HepG2 (cell line): ENCODE measurements at regions not wholly inside any gene's neighbourhood (a gene's known extent, or its start where the extent isn't known, plus 50 kb on each side); places are given as distances from the start of the nearest gene placed in this dataset.

Source experiments
- ATAC-seq: fragments of 200-7000 bp; cut with Tn5 transposase; 3 replicates; pipeline ENCODE4 v1.9.1; 2020; ENCODE audit warnings: mild to moderate bottlenecking, moderate library complexity
- BruUV-seq: library from RNA; stranded (reverse); fragments of 400-500 nt; replicated peaks from 2 replicates; lab custom pipeline; 2021; lab: Mats Ljungman, UMichigan
- CTCF ChIA-PET: fragments of 300-600 bp; formaldehyde crosslinking; extraction: SDS; loops from one replicate; lab custom pipeline; 2021; ENCODE audit warnings: low total read pairs, inconsistent platforms, low intra/inter-chr PET ratio; lab: Yijun Ruan, JAX
- POLR2A ChIA-PET: fragments of 350-600 bp; sonication (Branson Sonifier 250); formaldehyde crosslinking; loops from one replicate; lab custom pipeline; 2020; ENCODE audit warnings: antibody characterized with exemption, inconsistent platforms; lab: Yijun Ruan, JAX
- DNase-seq: peaks from one replicate; pipeline ENCODE4 v3.0.0-alpha.2; 2015; ENCODE audit warnings: low spot score
- FAIRE-seq: peaks from 3 replicates; lab custom pipeline; 2011; peaks lifted over from hg19 to GRCh38; lab: Jason Lieb, UNC
- H2AFZ ChIP-seq: one replicate; pipeline ENCODE4 v1.6.1; 2011; ENCODE audit warnings: low read length, inconsistent platforms
- H3K27ac ChIP-seq: fragments of 300-600 bp; 3 replicates; pipeline ENCODE4 v1.8.0; 2011; ENCODE audit warnings: mixed run types, mild to moderate bottlenecking, mixed read lengths, low read length, inconsistent platforms; ENCODE audit not compliant: insufficient read depth; ENCODE audit errors: extremely low read length
- H3K27me3 ChIP-seq, 2 experiments: fragments of 200-600 bp in 1 of 2; 2 replicates in 1 of 2; 3 replicates in 1 of 2; pipeline versions ENCODE4 v1.6.0 to v1.8.0; 2011; ENCODE audit warnings: low read length in 2 of 2, mild to moderate bottlenecking in 2 of 2, moderate library complexity in 2 of 2, inconsistent platforms in 1 of 2; ENCODE audit not compliant: insufficient read depth in 2 of 2, control insufficient read depth in 1 of 2
- H3K36me3 ChIP-seq, 2 experiments: fragments of 200-600 bp in 1 of 2; replicated peaks in 1 of 2; 2 replicates in 1 of 2; 3 replicates in 1 of 2; pipeline versions ENCODE4 v1.5.1 to v1.8.0; 2011; ENCODE audit warnings: low read length in 2 of 2, inconsistent platforms in 1 of 2; ENCODE audit not compliant: insufficient read depth in 2 of 2, control insufficient read depth in 1 of 2
- H3K4me1 ChIP-seq: 2 replicates; pipeline ENCODE4 v1.5.1; 2012; ENCODE audit warnings: low read length, inconsistent platforms; ENCODE audit not compliant: insufficient read depth
- H3K4me2 ChIP-seq: 2 replicates; pipeline ENCODE4 v1.6.0; 2011; ENCODE audit warnings: low read depth, low read length, inconsistent platforms
- H3K4me3 ChIP-seq, 3 experiments: fragments of 200-600 bp in 1 of 3; sonication (generic), shearing (Covaris generic) in 1 of 3; replicated peaks in 1 of 3; 2 replicates each; pipeline ENCODE4 v1.5.1; 2011 to 2016; ENCODE audit warnings: low read length in 3 of 3, inconsistent platforms in 2 of 3, low read depth in 2 of 3, mild to moderate bottlenecking in 2 of 3, control low read depth in 1 of 3, mixed read lengths in 1 of 3; ENCODE audit not compliant: insufficient read depth in 1 of 3
- H3K79me2 ChIP-seq: one replicate; pipeline ENCODE4 v1.6.1; 2011; ENCODE audit warnings: low read length, inconsistent platforms; ENCODE audit not compliant: insufficient read depth
- H3K9ac ChIP-seq: 2 replicates; pipeline ENCODE4 v1.6.0; 2011; ENCODE audit warnings: mild to moderate bottlenecking, low read depth, low read length, inconsistent platforms; ENCODE audit not compliant: insufficient read depth
- H3K9me3 ChIP-seq: 2 replicates; pipeline ENCODE4 v1.5.1; 2012; ENCODE audit warnings: mild to moderate bottlenecking, low read length
- H4K20me1 ChIP-seq: 2 replicates; pipeline ENCODE4 v1.6.0; 2011; ENCODE audit warnings: inconsistent platforms, mild to moderate bottlenecking, low read length, moderate library complexity; ENCODE audit not compliant: insufficient read depth
- ATAD3A ChIP-seq: sonication (generic); formaldehyde crosslinking; IDR thresholded peaks from 2 replicates; pipeline ENCODE4 v1.4.0; 2020; ENCODE audit warnings: missing genetic modification reagents
- CHD2 ChIP-seq: IDR thresholded peaks from 2 replicates; pipeline ENCODE4 v1.6.1; 2011; ENCODE audit warnings: low read depth, low read length, improper control_type of control experiment
- JDP2 ChIP-seq: sonication (generic); formaldehyde crosslinking; IDR thresholded peaks from 2 replicates; pipeline ENCODE4 v1.8.1; 2022; ENCODE audit warnings: missing genetic modification reagents, borderline replicate concordance
- NFKB2 ChIP-seq: sonication (generic); formaldehyde crosslinking; IDR thresholded peaks from 2 replicates; pipeline ENCODE4 v1.4.0; 2020; ENCODE audit warnings: missing genetic modification reagents, borderline replicate concordance
- RAD21 ChIP-seq: fragments of 450-650 bp; formaldehyde crosslinking; IDR thresholded peaks from 2 replicates; pipeline ENCODE4 v1.5.0; 2020; ENCODE audit warnings: mild to moderate bottlenecking
- TBL1XR1 ChIP-seq: fragments of 150-350 bp; IDR thresholded peaks from 2 replicates; pipeline ENCODE4 v1.6.1; 2014; ENCODE audit warnings: borderline replicate concordance, low read length; ENCODE audit not compliant: partially characterized antibody
- ZFY ChIP-seq: sonication (generic); formaldehyde crosslinking; IDR thresholded peaks from 2 replicates; pipeline ENCODE4 v1.4.0; 2020; ENCODE audit warnings: missing genetic modification reagents
- ZNF773 ChIP-seq: sonication (generic); formaldehyde crosslinking; IDR thresholded peaks from 2 replicates; pipeline ENCODE4 v1.4.0; 2020; ENCODE audit warnings: missing genetic modification reagents, borderline replicate concordance
- WGBS: methylation state at CpG from one replicate; pipeline ENCODE4 v1.1.6; 2017; ENCODE audit warnings: low lambda C conversion rate; 5-methylcytosine and 5-hydroxymethylcytosine counted together
- in situ Hi-C: cut with HindIII; loops from 2 replicates; pipeline ENCODE4 v1.10.0; 2017; ENCODE audit warnings: low pct_unique_long_range_greater_than_20kb; ENCODE audit not compliant: extremely low pct_ligation_motif_present
- intact Hi-C: fragments of 100-400 bp; cut with micrococcal nuclease; formaldehyde crosslinking; loops from one replicate; pipeline ENCODE4 v1.10.0; 2022; ENCODE audit not compliant: unreplicated experiment
- TF ChIP-seq, protein P1 (sequence below): sonication (generic); formaldehyde crosslinking; conservative IDR thresholded peaks from 2 replicates; pipeline ENCODE4 v1.8.1; 2023; ENCODE audit warnings: missing genetic modification reagents
- TF ChIP-seq, protein P2 (sequence below): IDR thresholded peaks from 2 replicates; pipeline ENCODE4 v1.6.1; 2012; ENCODE audit warnings: inconsistent platforms
- TF ChIP-seq, protein P3 (sequence below): sonication (generic); formaldehyde crosslinking; IDR thresholded peaks from 2 replicates; pipeline ENCODE4 v1.5.0; 2020; ENCODE audit warnings: mild to moderate bottlenecking, missing genetic modification reagents, borderline replicate concordance

DNA sequence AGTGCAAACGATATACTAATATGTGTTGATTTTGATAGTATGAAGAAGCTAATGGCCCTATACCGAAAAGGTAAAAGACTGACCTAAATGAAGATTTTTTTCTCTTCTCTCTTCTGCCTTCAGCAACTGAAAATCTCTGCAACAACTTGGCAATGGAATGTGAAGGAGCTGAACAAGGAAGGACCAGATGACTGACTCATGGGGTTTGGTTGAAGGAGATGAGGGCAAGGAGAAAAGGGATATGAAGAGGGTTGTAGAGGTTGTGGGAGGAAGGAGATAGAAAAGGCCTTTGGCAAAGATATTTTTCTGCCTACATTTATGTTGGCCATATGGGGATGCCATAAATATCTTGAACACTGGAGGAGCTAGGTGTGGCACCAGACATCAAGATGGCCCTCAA lies 129.7 kb upstream of the CHD1 start (continued):
- TF ChIP-seq TBL1XR1: no peak
- TF ChIP-seq, protein P1, sequence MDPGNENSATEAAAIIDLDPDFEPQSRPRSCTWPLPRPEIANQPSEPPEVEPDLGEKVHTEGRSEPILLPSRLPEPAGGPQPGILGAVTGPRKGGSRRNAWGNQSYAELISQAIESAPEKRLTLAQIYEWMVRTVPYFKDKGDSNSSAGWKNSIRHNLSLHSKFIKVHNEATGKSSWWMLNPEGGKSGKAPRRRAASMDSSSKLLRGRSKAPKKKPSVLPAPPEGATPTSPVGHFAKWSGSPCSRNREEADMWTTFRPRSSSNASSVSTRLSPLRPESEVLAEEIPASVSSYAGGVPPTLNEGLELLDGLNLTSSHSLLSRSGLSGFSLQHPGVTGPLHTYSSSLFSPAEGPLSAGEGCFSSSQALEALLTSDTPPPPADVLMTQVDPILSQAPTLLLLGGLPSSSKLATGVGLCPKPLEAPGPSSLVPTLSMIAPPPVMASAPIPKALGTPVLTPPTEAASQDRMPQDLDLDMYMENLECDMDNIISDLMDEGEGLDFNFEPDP (CRISPR knock-in tag): no peak
- no peak for TF ChIP-seq ZNF773 (CRISPR knock-in tag)
- TF ChIP-seq, all 625 proteins: peak for 0

DNA sequence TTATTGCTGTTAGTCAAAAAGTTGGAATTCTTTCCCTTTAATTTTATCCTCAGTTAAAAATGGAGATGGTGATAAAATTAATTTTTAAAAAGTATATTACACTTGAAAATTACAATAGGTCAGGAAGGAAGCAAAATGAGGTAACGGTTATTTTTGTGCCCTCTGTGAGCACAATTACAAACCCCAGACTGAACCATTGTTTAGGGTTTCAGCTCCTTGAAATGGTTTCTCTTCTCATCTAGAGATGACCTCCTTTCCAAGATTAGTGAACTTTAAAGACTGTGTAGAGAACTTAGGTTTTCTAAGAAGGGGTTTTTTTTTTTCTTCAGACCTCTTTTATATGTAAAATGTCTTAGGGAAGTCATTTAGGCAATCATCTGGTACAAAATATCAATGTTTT lies 126.2 kb upstream of the CHD1 start:
- no peaks in the 10 kb centered on the region for H3K9me3 ChIP-seq
- no peaks in the 10 kb centered on the region for H4K20me1 ChIP-seq
- no peak overlapping the region for H3K27ac ChIP-seq
- in situ Hi-C loops: no loop called here
- H3K4me1 ChIP-seq: peaks cover 9% of the 10 kb centered on the region
- no peak for ATAC-seq
- H3K79me2 ChIP-seq: no peaks in the 10 kb centered on the region
- intact Hi-C loops: no loop called here
- ChIA-PET POLR2A (no interaction called here), CTCF (no interaction called here)
- no TSS peak for BruUV-seq
- no peak overlapping the region for H3K4me3 ChIP-seq
- FAIRE-seq: no peak
- H3K9ac ChIP-seq: no peak overlapping the region
- no peaks in the 10 kb centered on the region for H3K27me3 ChIP-seq
- no peaks in the 10 kb centered on the region for H3K36me3 ChIP-seq
- H2AFZ ChIP-seq: no peak overlapping the region
- 56% methylated on average over 1 of the region's 1 CpG for WGBS
- DNase-seq: no peak
- H3K4me2 ChIP-seq: no peak overlapping the region
- TF ChIP-seq JDP2 (CRISPR knock-in tag): no peak
- no peak for TF ChIP-seq ATAD3A (CRISPR knock-in tag)
- TF ChIP-seq NFKB2 (CRISPR knock-in tag): no peak
- TF ChIP-seq, protein P2, sequence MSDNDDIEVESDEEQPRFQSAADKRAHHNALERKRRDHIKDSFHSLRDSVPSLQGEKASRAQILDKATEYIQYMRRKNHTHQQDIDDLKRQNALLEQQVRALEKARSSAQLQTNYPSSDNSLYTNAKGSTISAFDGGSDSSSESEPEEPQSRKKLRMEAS: no peak
- no peak for TF ChIP-seq ZFY (CRISPR knock-in tag)
- TF ChIP-seq RAD21: no peak
- TF ChIP-seq, protein P3, sequence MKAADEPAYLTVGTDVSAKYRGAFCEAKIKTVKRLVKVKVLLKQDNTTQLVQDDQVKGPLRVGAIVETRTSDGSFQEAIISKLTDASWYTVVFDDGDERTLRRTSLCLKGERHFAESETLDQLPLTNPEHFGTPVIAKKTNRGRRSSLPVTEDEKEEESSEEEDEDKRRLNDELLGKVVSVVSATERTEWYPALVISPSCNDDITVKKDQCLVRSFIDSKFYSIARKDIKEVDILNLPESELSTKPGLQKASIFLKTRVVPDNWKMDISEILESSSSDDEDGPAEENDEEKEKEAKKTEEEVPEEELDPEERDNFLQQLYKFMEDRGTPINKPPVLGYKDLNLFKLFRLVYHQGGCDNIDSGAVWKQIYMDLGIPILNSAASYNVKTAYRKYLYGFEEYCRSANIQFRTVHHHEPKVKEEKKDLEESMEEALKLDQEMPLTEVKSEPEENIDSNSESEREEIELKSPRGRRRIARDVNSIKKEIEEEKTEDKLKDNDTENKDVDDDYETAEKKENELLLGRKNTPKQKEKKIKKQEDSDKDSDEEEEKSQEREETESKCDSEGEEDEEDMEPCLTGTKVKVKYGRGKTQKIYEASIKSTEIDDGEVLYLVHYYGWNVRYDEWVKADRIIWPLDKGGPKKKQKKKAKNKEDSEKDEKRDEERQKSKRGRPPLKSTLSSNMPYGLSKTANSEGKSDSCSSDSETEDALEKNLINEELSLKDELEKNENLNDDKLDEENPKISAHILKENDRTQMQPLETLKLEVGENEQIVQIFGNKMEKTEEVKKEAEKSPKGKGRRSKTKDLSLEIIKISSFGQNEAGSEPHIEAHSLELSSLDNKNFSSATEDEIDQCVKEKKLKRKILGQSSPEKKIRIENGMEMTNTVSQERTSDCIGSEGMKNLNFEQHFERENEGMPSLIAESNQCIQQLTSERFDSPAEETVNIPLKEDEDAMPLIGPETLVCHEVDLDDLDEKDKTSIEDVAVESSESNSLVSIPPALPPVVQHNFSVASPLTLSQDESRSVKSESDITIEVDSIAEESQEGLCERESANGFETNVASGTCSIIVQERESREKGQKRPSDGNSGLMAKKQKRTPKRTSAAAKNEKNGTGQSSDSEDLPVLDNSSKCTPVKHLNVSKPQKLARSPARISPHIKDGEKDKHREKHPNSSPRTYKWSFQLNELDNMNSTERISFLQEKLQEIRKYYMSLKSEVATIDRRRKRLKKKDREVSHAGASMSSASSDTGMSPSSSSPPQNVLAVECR (CRISPR knock-in tag): no peak
- no peak for TF ChIP-seq CHD2
